GM21737 (cell line): ENCODE measurements at regions not wholly inside any gene's neighbourhood (a gene's known extent, or its start where the extent isn't known, plus 50 kb on each side); places are given as distances from the start of the nearest gene placed in this dataset.

ENCODE experiments used
- ATAC-seq: cut with Tn5 transposase; IDR thresholded peaks from one replicate; pipeline ENCODE4 v1.9.1; 2021; ENCODE audit warnings: mild to moderate bottlenecking, moderate library complexity; ENCODE audit not compliant: unreplicated experiment

- no peak for ATAC-seq
Observed at GRCh38 chr5:56288873-56289601, 55.9 kb upstream of the ANKRD55 start.

GRCh38 chr5:56286015-56286884 is 53.1 kb upstream of the ANKRD55 start:
- ATAC-seq, result no peak

GRCh38 chr5:56282951-56283350 is 49.8 kb upstream of the ANKRD55 start:
- no peak for ATAC-seq
